GM12878 (cell line): ENCODE measurements at regions not wholly inside any gene's neighbourhood (a gene's known extent, or its start where the extent isn't known, plus 50 kb on each side); places are given as distances from the start of the nearest gene placed in this dataset.

Experiments used
- ATAC-seq: fragments of 200-7000 bp; cut with Tn5 transposase; 3 replicates; pipeline ENCODE4 v1.9.1; 2020; ENCODE audit warnings: mild to moderate bottlenecking, moderate library complexity
- BruUV-seq: library from RNA; stranded (reverse); fragments of 400-500 nt; replicated peaks from 2 replicates; lab custom pipeline; 2021; lab: Mats Ljungman, UMichigan
- CTCF ChIA-PET: fragments of 300-600 bp; sonication (Branson Sonifier 250); formaldehyde crosslinking; extraction: SDS; loops from one replicate; lab custom pipeline; 2021; ENCODE audit warnings: inconsistent platforms; lab: Yijun Ruan, JAX
- POLR2A ChIA-PET: fragments of 350-600 bp; formaldehyde crosslinking; extraction: SDS; loops from one replicate; lab custom pipeline; 2021; ENCODE audit warnings: inconsistent platforms; lab: Charles Lee
- RAD21 ChIA-PET: fragments of 300-600 bp; sonication (Branson Sonifier 250); formaldehyde crosslinking; loops from one replicate; lab custom pipeline; 2023; ENCODE audit warnings: antibody characterized with exemption; ENCODE audit not compliant: unreplicated experiment; lab: Charles Lee
- SMC1A ChIA-PET: fragments of 300-600 bp; sonication (Branson Sonifier 250); formaldehyde crosslinking; loops from one replicate; lab custom pipeline; 2023; ENCODE audit not compliant: unreplicated experiment, uncharacterized antibody; lab: Charles Lee
- DNase-seq: peaks from one replicate; pipeline ENCODE4 v3.0.0-alpha.2; 2011; ENCODE audit warnings: low read depth, low spot score
- FAIRE-seq: peaks from 3 replicates; lab custom pipeline; 2011; peaks lifted over from hg19 to GRCh38; lab: Jason Lieb, UNC
- H2AFZ ChIP-seq: 2 replicates; pipeline ENCODE4 v1.6.0; 2011; ENCODE audit warnings: low read depth, low read length, control low read depth; ENCODE audit not compliant: control insufficient read depth
- H3K27ac ChIP-seq: 2 replicates; pipeline ENCODE4 v1.5.1; 2011; ENCODE audit warnings: control low read depth; ENCODE audit not compliant: control insufficient read depth, insufficient read depth
- H3K27me3 ChIP-seq, 2 experiments: replicated peaks in 1 of 2; 2 replicates each; pipeline versions ENCODE4 v1.6.0 to v1.6.1; 2011; ENCODE audit warnings: low read length in 1 of 2; ENCODE audit not compliant: control insufficient read depth in 2 of 2, insufficient read depth in 2 of 2
- H3K36me3 ChIP-seq, 2 experiments: 2 replicates each; pipeline ENCODE4 v1.5.1; 2011; ENCODE audit warnings: low read length in 1 of 2; ENCODE audit not compliant: control insufficient read depth in 2 of 2, insufficient read depth in 2 of 2
- H3K4me1 ChIP-seq: 2 replicates; pipeline ENCODE4 v1.6.1; 2011; ENCODE audit warnings: mild to moderate bottlenecking, low read length, moderate library complexity, mixed read lengths; ENCODE audit not compliant: control insufficient read depth, insufficient read depth
- H3K4me2 ChIP-seq: 2 replicates; pipeline ENCODE4 v1.6.0; 2011; ENCODE audit warnings: control low read depth; ENCODE audit not compliant: control insufficient read depth, insufficient read depth
- H3K4me3 ChIP-seq: fragments of 200-600 bp; sonication (generic); 2 replicates; pipeline ENCODE4 v1.5.1; 2016
- H3K79me2 ChIP-seq: 2 replicates; pipeline ENCODE4 v1.6.0; 2011; ENCODE audit warnings: low read length; ENCODE audit not compliant: control insufficient read depth, insufficient read depth
- H3K9ac ChIP-seq: 2 replicates; pipeline ENCODE4 v1.8.0; 2011; ENCODE audit warnings: low read length, control low read depth, mixed read lengths; ENCODE audit not compliant: control insufficient read depth, insufficient read depth
- H3K9me3 ChIP-seq: replicated peaks from 3 replicates; pipeline ENCODE4 v1.5.1; 2011; ENCODE audit warnings: mild to moderate bottlenecking, low read length; ENCODE audit not compliant: control insufficient read depth, insufficient read depth
- H4K20me1 ChIP-seq: 2 replicates; pipeline ENCODE4 v1.6.0; 2011; ENCODE audit not compliant: control insufficient read depth, insufficient read depth
- CREB1 ChIP-seq: IDR thresholded peaks from 2 replicates; pipeline ENCODE4 v1.6.1; 2012; ENCODE audit warnings: low read depth, mild to moderate bottlenecking, inconsistent platforms
- CTCF ChIP-seq, 3 experiments: IDR thresholded peaks in 2 of 3; conservative IDR thresholded peaks in 1 of 3; 2 replicates each; pipeline ENCODE4 v1.5.1; 2011; ENCODE audit warnings: low read depth in 3 of 3, low read length in 3 of 3, mild to moderate bottlenecking in 3 of 3, control low read depth in 2 of 3, moderate library complexity in 2 of 3, inconsistent platforms in 1 of 3, mixed read lengths in 1 of 3; ENCODE audit not compliant: control insufficient read depth in 2 of 3, insufficient read depth in 1 of 3; ENCODE audit errors: extremely low read depth in 1 of 3
- E4F1 ChIP-seq: fragments of 450-650 bp; IDR thresholded peaks from 2 replicates; pipeline ENCODE4 v1.6.1; 2018; ENCODE audit warnings: borderline replicate concordance, mild to moderate bottlenecking; ENCODE audit not compliant: partially characterized antibody
- IRF4 ChIP-seq: IDR thresholded peaks from 2 replicates; pipeline ENCODE4 v1.6.1; 2011; ENCODE audit warnings: low read depth, low read length
- MTA3 ChIP-seq: IDR thresholded peaks from 2 replicates; pipeline ENCODE4 v1.6.1; 2012; ENCODE audit warnings: low read length, inconsistent platforms, borderline replicate concordance
- PML ChIP-seq: IDR thresholded peaks from 2 replicates; pipeline ENCODE4 v1.6.1; 2012; ENCODE audit warnings: low read length, inconsistent platforms
- RELA ChIP-seq: fragments of 450-650 bp; IDR thresholded peaks from 2 replicates; pipeline ENCODE4 v1.8.0; 2014; ENCODE audit warnings: borderline replicate concordance; ENCODE audit not compliant: partially characterized antibody
- RUNX3 ChIP-seq: IDR thresholded peaks from 2 replicates; pipeline ENCODE4 v1.6.1; 2012; ENCODE audit warnings: low read length, inconsistent platforms
- SIX5 ChIP-seq: IDR thresholded peaks from 2 replicates; pipeline ENCODE4 v1.6.1; 2011; ENCODE audit warnings: mild to moderate bottlenecking, low read depth, low read length, moderate library complexity; ENCODE audit not compliant: severe bottlenecking
- ZNF384 ChIP-seq: IDR thresholded peaks from 2 replicates; pipeline ENCODE4 v1.6.1; 2012; ENCODE audit warnings: low read depth, mild to moderate bottlenecking, low read length, improper control_type of control experiment, borderline replicate concordance
- whole genome bisulfite sequencing: methylation state at CpG from one replicate; pipeline ENCODE4 v1.1.6; 2016; ENCODE audit warnings: low lambda C conversion rate; ENCODE audit not compliant: insufficient replicate concordance, insufficient coverage; ENCODE audit errors: missing lambda C conversion rate; 5-methylcytosine and 5-hydroxymethylcytosine counted together
- in situ Hi-C: fragments of 300-500 bp; cut with MboI; formaldehyde crosslinking; loops from 9 replicates; pipeline ENCODE4 v1.14.3; 2018; ENCODE audit warnings: mixed read lengths
- intact Hi-C: fragments of 100-400 bp; cut with micrococcal nuclease; formaldehyde crosslinking; loops from one replicate; pipeline ENCODE4 v1.14.2; 2022; ENCODE audit not compliant: unreplicated experiment

GRCh38 chr17:31650756-31651520 is 208.1 kb downstream of the COPRS start:
- ChIA-PET POLR2A (no interaction called here), SMC1A (interaction anchor here (0.9 to 1.1 kb wide), 2 partner anchors 50 to 53 kb away, joined by 3 to 4 read pairs; no protein-coding TSS in a partner anchor), RAD21 (no interaction called here), CTCF (interaction anchor here (0.7 to 1.2 kb wide), 3 partner anchors 117 to 192 kb away, joined by 3 read pairs; no protein-coding TSS in a partner anchor)
- no peaks in the 10 kb centered on the region for H3K4me1 ChIP-seq
- H3K4me2 ChIP-seq, result no peak overlapping the region
- H3K4me3 ChIP-seq, result no peak overlapping the region
- intact Hi-C loops (no loop called here), in situ Hi-C loops (no loop called here)
- ATAC-seq (no peak), FAIRE-seq (no peak), DNase-seq (no peak)
- H3K36me3 ChIP-seq, result no peaks in the 10 kb centered on the region
- no peaks in the 10 kb centered on the region; the same call in 2 of the 3 replicates for H3K9me3 ChIP-seq
- WGBS, result 18% methylated on average over 5 of the region's 5 CpGs
- BruUV-seq, result no TSS peak
- H3K27me3 ChIP-seq, result no peaks in the 10 kb centered on the region
- no peak overlapping the region for H2AFZ ChIP-seq
- TF ChIP-seq RUNX3, result no peak
- H3K79me2 ChIP-seq, result no peaks in the 10 kb centered on the region
- H3K9ac ChIP-seq, result no peak overlapping the region
- H4K20me1 ChIP-seq, result no peaks in the 10 kb centered on the region
- no peak overlapping the region for H3K27ac ChIP-seq

- Histone ChIP-seq H4K20me1 (no peaks in the 10 kb centered on the region), H3K27me3 (no peaks in the 10 kb centered on the region), H3K9ac (no peak overlapping the region), H3K9me3 (no peaks in the 10 kb centered on the region; the same call in 2 of the 3 replicates), H2AFZ (no peak overlapping the region), H3K4me2 (no peak overlapping the region), H3K4me1 (no peaks in the 10 kb centered on the region), H3K36me3 (no peaks in the 10 kb centered on the region), H3K27ac (no peak overlapping the region), H3K4me3 (no peak overlapping the region), H3K79me2 (no peaks in the 10 kb centered on the region)
- BruUV-seq, result no TSS peak
- no peak for DNase-seq
- intact Hi-C loops (no loop called here), in situ Hi-C loops (no loop called here)
- ChIA-PET SMC1A (no interaction called here), POLR2A (no interaction called here), CTCF (no interaction called here), RAD21 (no interaction called here)
- no peak for ATAC-seq
- no peak for FAIRE-seq
- 38% methylated on average over 3 of the region's 3 CpGs for WGBS
- no peak for TF ChIP-seq IRF4
- TF ChIP-seq CTCF (IDR thresholded peaks at IDR 0.05 in 2 of 3, conservative IDR thresholded peaks at IDR 0.05 in 1 of 3; ENCODE audit: control insufficient read depth in 2 of 3, extremely low read depth in 1 of 3, insufficient read depth in 1 of 3, low read depth in 3 of 3, low read length in 3 of 3), result no peak
- TF ChIP-seq RELA, result no peak
- no peak for TF ChIP-seq E4F1
- TF ChIP-seq ZNF384, result no peak
- TF ChIP-seq PML, result no peak
- TF ChIP-seq MTA3, result no peak
- TF ChIP-seq SIX5, result no peak
- no peak for TF ChIP-seq CREB1
Measured at GRCh38 chr17:31649302-31649701, 209.7 kb downstream of the COPRS start.
